ENCODE measurements at regions not wholly inside any gene's neighbourhood (a gene's known extent, or its start where the extent isn't known, plus 50 kb on each side); places are given as distances from the start of the nearest gene placed in this dataset.

DNA sequence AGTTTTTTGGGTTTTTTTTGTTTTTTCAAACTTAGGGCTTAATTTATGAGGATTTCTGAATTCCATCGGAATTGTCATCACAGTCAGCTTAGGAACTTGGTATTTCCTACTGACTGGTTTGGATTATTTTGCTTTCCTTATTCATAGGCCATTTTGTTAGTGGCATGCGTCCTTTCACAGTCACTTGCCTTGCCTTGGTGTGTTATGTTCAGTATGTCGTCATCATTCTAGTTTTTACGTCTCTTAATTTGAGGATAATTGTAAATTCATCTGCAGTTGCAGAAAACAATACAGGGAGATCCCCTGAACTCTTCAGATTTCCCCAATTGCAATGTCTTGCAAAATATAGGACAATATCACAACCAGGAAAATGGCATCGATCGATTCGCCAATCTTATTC is 485.3 kb downstream of the CBLN2 start:
- no peak for DNase-seq

GRCh38 chr18:72056171-72056570 is 488.0 kb downstream of the CBLN2 start:
- no peak for DNase-seq

DNA sequence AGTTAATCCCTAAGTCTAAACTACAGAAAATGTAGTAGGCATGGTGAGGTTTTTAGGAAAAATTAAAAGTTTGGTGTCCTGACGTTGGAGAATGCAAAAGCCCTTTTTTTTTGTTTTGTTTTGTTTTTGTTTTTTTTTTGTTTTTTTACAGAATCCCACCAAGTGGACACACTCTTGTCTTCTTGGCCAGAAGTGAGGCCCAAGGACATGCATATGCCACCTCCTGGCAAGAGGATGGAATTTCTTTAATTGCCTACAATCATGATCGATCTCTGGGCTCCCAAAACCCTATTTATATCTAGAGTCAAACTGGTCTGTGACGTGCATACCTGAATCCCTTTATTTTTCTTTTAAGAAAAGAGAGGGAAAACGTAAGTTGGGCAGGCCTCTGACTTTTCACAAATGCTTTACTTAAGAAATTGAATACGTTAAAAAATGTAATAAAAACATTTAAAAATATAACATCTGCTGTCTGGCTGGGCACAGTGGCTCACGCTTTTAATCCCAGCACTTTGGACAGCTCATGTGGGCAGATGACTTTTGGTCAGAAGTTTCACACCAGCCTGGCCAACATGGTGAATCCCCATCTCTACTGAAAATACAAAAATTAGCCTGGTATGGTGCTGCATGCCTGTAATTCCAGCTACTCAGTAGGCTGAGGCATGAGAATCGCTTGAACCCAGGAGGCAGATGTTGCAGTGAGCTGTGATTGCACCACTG is 502.7 kb downstream of the CBLN2 start:
- no peak for DNase-seq

- DNase-seq: no peak
Observed at GRCh38 chr18:72013427-72013850, 530.7 kb downstream of the CBLN2 start.

DNA sequence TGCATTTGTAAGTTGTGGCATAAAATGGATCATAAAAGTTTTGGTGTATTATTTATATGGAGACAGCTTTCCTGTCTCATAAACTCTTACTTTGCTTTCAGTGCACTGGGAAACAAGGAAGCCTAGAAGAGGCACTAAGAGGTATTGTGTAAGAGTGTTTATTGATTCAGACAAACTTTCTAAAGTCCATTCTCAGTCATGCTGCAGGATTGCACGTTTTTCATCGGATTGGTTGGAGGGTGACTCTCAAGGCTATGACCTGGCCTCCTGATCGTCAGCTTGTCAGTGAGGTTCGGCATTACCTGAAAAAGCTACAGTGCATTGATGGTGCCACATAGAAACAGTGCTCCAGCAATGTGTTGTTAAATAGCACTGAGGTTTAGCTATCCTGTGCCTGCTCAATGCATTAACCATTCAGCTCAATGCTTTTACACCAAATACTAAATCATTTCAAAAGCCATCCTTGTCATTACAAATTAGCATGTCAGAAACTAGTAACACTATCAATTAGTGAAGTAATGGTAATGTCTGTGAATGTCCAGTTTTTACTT is 545.5 kb downstream of the CBLN2 start:
- no peak for DNase-seq

- DNase-seq: no peak
Observed at GRCh38 chr18:71995904-71996465, 548.2 kb downstream of the CBLN2 start.

DNA sequence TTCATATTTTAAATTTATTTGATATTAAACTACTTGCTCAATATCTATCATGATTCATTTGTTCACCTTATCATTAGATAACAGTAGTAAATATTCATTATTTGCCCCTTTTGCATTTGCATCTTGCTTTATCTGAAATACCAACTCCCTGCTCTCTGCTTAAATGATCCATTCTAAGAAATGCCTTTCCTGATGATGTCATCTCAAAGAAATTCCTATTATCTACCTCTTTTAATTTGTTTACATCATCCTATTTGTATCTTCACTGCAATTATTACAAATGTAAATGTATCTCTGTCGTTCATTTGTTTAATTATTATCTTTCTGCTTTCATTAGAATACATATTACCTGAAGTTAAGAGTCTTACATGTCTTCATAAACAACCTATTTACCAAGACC is 549.9 kb downstream of the CBLN2 start:
- DNase-seq: no peak

DNA sequence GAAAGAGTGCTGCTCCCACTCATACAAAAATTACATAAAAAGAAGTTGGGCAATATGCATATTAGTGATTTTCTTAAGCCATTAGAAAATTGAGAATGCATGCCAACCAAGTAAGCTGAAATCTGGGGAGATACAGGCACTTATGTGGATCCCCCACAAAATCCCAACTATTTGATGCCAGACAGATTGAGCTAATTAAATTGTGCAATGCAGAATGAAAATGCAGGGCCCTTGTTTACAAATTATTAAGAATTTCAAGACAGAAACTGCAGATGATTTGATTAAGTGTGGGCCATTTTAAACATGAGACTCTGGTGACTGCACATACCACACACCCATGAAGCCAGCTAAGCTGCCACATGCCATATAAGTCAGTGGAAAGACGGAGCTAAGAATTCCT is 554.5 kb downstream of the CBLN2 start:
- no peak for DNase-seq

- DNase-seq: no peak
Observed at GRCh38 chr18:71986351-71987050, 557.6 kb downstream of the CBLN2 start.

DNA sequence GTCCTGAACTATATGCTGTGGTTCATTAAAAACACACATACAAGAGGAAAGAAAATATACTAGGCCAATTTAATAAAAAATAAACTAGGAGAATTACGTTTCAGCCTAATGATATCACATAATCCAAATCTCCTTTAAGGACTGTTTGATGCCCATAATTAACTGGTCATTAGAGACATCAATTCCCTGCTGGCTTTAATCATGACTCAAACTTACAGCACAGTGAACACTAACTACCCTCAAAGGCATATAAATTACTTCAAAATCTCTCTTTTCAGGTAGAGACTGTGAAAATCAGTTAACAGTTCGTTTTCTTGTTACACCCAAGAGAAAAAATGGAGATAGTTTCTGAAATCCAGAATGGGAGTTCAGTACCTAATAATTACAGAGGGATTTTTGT is 567.4 kb downstream of the CBLN2 start:
- DNase-seq: no peak

DNA sequence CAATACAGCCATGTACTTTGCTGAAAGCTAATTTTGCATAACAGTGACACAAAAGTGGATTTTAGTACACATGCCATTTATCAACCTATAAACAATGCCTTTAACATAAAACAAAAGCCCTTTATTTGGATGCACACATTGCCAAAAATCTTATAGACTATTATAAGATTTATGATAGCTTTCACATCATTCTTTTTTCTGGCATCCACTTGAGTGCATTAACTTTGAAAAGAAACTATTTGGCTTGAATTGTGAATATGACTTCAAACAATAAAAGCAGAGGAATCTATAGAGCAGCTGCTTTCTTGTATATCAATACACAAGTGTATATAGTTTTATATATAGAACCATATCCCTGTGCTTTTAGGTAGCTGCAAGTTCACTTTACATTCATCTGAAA is 577.4 kb downstream of the CBLN2 start:
- no peak for DNase-seq

- DNase-seq: no peak
Observed at GRCh38 chr18:71958605-71959004, 585.5 kb downstream of the CBLN2 start.

DNA sequence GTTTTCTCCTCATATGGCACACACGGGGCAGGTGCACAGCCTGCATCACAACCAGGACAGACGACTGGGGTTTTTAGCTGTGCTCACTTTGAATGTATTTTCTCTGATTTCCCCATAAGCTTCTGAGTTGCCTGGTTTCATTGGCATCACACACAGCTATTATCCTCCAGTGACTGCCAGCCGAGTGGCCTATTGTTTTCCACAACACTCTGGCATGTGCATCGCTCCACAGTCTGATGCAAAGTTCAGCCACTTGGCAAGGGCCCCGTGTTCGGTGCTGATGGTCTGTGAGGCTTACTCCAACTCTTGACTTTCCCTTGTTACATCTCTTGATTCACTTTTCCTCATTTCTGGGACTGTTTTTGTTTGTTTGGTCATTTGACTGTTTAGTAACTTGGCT is 593.1 kb downstream of the CBLN2 start:
- DNase-seq: no peak

DNA sequence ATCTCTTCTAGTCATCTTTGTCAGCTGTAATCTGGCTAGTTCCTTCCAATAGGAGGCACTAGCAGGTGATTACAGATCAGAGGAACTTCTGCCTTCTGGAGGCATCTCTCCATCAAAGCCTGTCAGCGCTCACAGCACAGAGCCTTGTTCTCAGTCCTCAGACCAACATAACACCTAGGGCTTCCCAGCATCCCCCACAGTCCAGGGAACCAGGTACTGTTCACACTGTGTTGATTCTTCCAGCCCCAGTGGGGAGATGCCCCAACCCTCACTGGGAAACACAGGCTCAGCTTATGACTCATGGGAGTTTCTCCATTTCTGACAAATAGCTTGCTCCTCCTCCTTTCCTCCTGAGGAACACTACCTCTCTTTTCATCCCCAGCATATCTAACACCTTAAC is 601.7 kb downstream of the CBLN2 start:
- DNase-seq: no peak

GRCh38 chr18:71939483-71939882 is 604.7 kb downstream of the CBLN2 start:
- no peak for DNase-seq

GRCh38 chr18:71936744-71937143 is 607.4 kb downstream of the CBLN2 start:
- no peak for DNase-seq

- no peak for DNase-seq
Observed at GRCh38 chr18:71919211-71919610, 624.9 kb downstream of the CBLN2 start.

DNA sequence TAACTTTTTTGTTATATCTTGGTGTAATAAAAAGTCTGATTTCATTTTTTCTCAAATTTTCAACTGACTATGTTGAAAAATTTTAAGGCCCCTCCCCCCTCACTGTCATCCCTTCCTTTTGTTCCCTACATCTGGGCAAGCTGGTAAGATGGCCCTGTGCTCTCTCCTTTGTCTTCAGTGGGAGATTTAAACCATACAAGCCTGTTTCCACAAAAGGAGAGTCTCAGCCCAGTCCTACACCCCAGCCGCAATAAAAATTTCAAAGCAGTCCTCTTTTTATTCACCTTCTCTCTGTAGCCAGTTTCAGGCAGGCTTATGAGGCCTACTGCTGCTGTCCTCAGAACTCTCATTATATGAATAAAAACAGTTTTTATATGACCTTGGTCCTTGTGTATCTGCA is 630.5 kb downstream of the CBLN2 start:
- DNase-seq: no peak

DNA sequence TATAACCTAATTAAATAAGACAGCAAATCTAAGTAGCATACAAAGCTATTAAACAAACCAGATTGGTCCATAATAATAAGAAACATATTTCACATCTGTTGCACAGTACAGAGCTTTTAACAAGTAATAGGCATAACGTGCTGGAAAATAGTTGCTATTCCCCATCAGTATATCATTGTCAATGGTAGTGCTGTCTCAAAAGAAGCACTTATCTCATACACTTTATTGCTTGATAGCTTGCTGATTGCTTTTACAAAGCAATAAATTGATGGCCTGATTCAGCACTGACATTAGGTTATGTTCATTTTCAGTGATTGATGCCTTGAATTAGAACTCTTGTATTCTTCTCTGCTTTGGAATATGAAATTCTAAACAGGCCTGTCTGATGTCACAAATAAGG is 641.7 kb downstream of the CBLN2 start:
- no peak for DNase-seq

- DNase-seq: no peak
Observed at GRCh38 chr18:71899707-71900472, 644.3 kb downstream of the CBLN2 start.

DNA sequence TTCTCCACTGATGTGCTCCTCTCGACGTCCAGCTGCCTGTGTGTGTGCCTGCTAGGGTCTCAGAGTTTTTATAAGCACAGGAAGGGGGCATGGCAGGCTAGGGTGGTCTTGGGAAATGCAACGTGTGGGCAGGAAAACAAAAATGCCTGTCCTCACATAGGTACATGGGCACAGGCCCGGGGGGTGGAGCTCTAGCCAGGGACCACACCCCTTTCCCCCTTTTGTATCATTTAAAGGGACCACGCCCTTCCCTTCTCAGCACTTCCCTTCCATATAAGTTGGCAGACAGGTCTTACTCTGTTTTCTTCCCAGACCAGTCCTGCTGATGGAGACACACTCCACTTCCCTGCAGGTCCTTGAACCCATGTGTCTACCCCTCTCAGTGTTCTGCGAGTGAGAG is 645.0 kb downstream of the CBLN2 start:
- no peak for DNase-seq

DNA sequence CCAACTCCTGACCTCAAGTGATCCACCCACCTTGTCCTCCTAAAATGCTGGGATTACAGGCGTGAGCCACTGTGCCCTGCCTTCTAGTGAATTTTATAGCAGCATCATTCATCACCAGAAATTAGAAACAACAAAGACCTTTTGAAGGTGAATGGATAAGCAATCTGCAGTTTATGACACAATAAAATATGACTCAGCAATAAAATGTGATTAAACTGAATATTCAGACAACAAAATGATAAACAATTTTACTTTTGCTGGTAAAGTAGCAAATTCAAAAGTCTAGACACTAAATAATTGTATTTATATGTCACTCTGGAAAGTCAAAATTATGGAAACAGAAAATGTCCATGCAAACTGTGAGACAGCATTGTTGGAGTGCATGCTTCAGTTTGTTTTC is 656.6 kb downstream of the CBLN2 start:
- no peak for DNase-seq

DNA sequence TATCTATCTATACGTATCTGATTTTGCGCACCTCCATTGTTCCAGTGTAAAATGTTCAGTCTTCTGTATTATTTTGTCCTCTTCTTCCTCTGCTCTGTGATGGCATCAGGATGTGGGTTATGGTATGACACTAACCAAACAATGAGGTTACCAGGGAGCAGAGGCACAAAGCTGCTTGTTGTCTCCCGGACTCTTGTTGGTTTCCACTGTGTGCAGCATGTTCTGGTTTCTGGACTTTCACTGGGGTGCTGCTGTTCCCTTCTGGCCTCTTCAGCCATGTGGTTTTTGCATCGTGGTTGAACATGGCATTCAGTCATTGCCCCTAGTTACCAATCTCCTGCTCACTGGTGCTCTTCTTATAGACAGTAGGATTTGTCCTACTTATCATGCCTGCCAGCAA is 665.9 kb downstream of the CBLN2 start:
- no peak for DNase-seq

Data from activated CD4-positive, CD25-positive, alpha-beta regulatory T cell (primary cell).